ENCODE measurements at regions not wholly inside any gene's neighbourhood (a gene's known extent, or its start where the extent isn't known, plus 50 kb on each side); places are given as distances from the start of the nearest gene placed in this dataset.

- POLR2A ChIA-PET = no interaction called here
- no peaks in the 10 kb centered on the region for H3K4me1 ChIP-seq (ENCODE audit: control insufficient read depth in 2 of 2, insufficient read depth in 2 of 2, low read length in 2 of 2)
- no peak for TF ChIP-seq EZH2 (IDR thresholded peaks at IDR 0.05; ENCODE audit: borderline replicate concordance, insufficient read depth, low read depth, low read length, poor library complexity, severe bottlenecking)
- TF ChIP-seq CTCF (IDR thresholded peaks at IDR 0.05) = no peak
- Mint-ChIP-seq H3K4me1 (no peaks in the 10 kb centered on the region), H3K9me3 (ENCODE audit: insufficient read depth) (no peaks in the 10 kb centered on the region), H3K27ac (no peak overlapping the region), H3K4me3 (no peak overlapping the region), H3K27me3 (peaks cover 10% of the 10 kb centered on the region)
- no peak overlapping the region for H3K4me2 ChIP-seq (replicated peaks; ENCODE audit: low read depth, low read length, poor library complexity, severe bottlenecking)
- DNase-seq = no peak
- no peaks in the 10 kb centered on the region for H3K27me3 ChIP-seq (replicated peaks in 1 of 4; ENCODE audit: control extremely low read depth in 1 of 4, control insufficient read depth in 3 of 4, insufficient read depth in 4 of 4, low read length in 3 of 4)
- peaks cover 0 to 14% (median 0%) of the 10 kb centered on the region in 3 donors for H3K9me3 ChIP-seq (ENCODE audit: control extremely low read depth in 1 of 3, control insufficient read depth in 2 of 3, insufficient read depth in 1 of 3, low read length in 2 of 3)
- CTCF ChIA-PET = no interaction called here
- WGBS (ENCODE audit: insufficient coverage) = 69% methylated on average over 13 of the region's 13 CpGs
- H3K4me3 ChIP-seq (ENCODE audit: control extremely low read depth in 1 of 5, extremely low read depth in 1 of 5, insufficient read depth in 1 of 5, low read depth in 2 of 5, low read length in 4 of 5) = no peak overlapping the region
- no peaks in the 10 kb centered on the region for H3K79me2 ChIP-seq (ENCODE audit: control insufficient read depth, insufficient read depth, low read length)
- no peaks in the 10 kb centered on the region for H3K36me3 ChIP-seq (replicated peaks in 1 of 2; ENCODE audit: control extremely low read depth in 1 of 2, control insufficient read depth in 1 of 2, extremely low read depth in 1 of 2, insufficient read depth in 2 of 2, low read length in 1 of 2)
- H3K9ac ChIP-seq (ENCODE audit: low read length) = no peak overlapping the region
- no peak overlapping the region for H3K27ac ChIP-seq (ENCODE audit: low read length in 2 of 2)
- H2AFZ ChIP-seq (ENCODE audit: insufficient read depth, low read depth, low read length, poor library complexity, severe bottlenecking) = no peak overlapping the region
- H4K20me1 ChIP-seq (ENCODE audit: control insufficient read depth, insufficient read depth, low read length, poor library complexity, severe bottlenecking) = no peaks in the 10 kb centered on the region
- intact Hi-C loops (cut with micrococcal nuclease) = no loop called here
- no peak for ATAC-seq (ENCODE audit: low read depth)
Observed at GRCh38 chr22:48920776-48921241, 906.9 kb downstream of the BRD1 start.

- no peak for ATAC-seq (ENCODE audit: low read depth)
- H3K9ac ChIP-seq (ENCODE audit: low read length) = no peak overlapping the region
- Mint-ChIP-seq H3K4me3 (no peak overlapping the region), H3K4me1 (no peaks in the 10 kb centered on the region), H3K27ac (no peak overlapping the region), H3K27me3 (peaks cover 10% of the 10 kb centered on the region), H3K9me3 (ENCODE audit: insufficient read depth) (no peaks in the 10 kb centered on the region)
- peaks cover 0 to 14% (median 0%) of the 10 kb centered on the region in 3 donors for H3K9me3 ChIP-seq (ENCODE audit: control extremely low read depth in 1 of 3, control insufficient read depth in 2 of 3, insufficient read depth in 1 of 3, low read length in 2 of 3)
- no peaks in the 10 kb centered on the region for H3K36me3 ChIP-seq (replicated peaks in 1 of 2; ENCODE audit: control extremely low read depth in 1 of 2, control insufficient read depth in 1 of 2, extremely low read depth in 1 of 2, insufficient read depth in 2 of 2, low read length in 1 of 2)
- no peak overlapping the region for H3K27ac ChIP-seq (ENCODE audit: low read length in 2 of 2)
- no peak overlapping the region for H3K4me2 ChIP-seq (replicated peaks; ENCODE audit: low read depth, low read length, poor library complexity, severe bottlenecking)
- no peak for TF ChIP-seq CTCF (IDR thresholded peaks at IDR 0.05)
- ChIA-PET CTCF (no interaction called here), POLR2A (no interaction called here)
- H3K4me3 ChIP-seq (ENCODE audit: control extremely low read depth in 1 of 5, extremely low read depth in 1 of 5, insufficient read depth in 1 of 5, low read depth in 2 of 5, low read length in 4 of 5) = no peak overlapping the region
- WGBS (ENCODE audit: insufficient coverage) = 84% methylated on average over 16 of the region's 17 CpGs
- no peak overlapping the region for H2AFZ ChIP-seq (ENCODE audit: insufficient read depth, low read depth, low read length, poor library complexity, severe bottlenecking)
- no peak for DNase-seq
- intact Hi-C loops (cut with micrococcal nuclease) = no loop called here
- no peaks in the 10 kb centered on the region for H3K27me3 ChIP-seq (replicated peaks in 1 of 4; ENCODE audit: control extremely low read depth in 1 of 4, control insufficient read depth in 3 of 4, insufficient read depth in 4 of 4, low read length in 3 of 4)
- no peaks in the 10 kb centered on the region for H4K20me1 ChIP-seq (ENCODE audit: control insufficient read depth, insufficient read depth, low read length, poor library complexity, severe bottlenecking)
- H3K4me1 ChIP-seq (ENCODE audit: control insufficient read depth in 2 of 2, insufficient read depth in 2 of 2, low read length in 2 of 2) = no peaks in the 10 kb centered on the region
- no peaks in the 10 kb centered on the region for H3K79me2 ChIP-seq (ENCODE audit: control insufficient read depth, insufficient read depth, low read length)
Observed at GRCh38 chr22:48919851-48920589, 907.7 kb downstream of the BRD1 start.
